Progenitor cell of endocrine pancreas (in vitro differentiated cells): ENCODE measurements at regions not wholly inside any gene's neighbourhood (a gene's known extent, or its start where the extent isn't known, plus 50 kb on each side); places are given as distances from the start of the nearest gene placed in this dataset.

Experiments used
- DNase-seq: peaks from one replicate; pipeline ENCODE4 v3.0.0; 2021; ENCODE audit warnings: low spot score; ENCODE audit not compliant: unreplicated experiment
- H3K27ac Mint-ChIP-seq: 2 replicates; pipeline ENCODE4 v1.8.0; 2021; ENCODE audit warnings: mild to moderate bottlenecking, moderate library complexity, mixed read lengths
- H3K27me3 Mint-ChIP-seq: 2 replicates; pipeline ENCODE4 v1.8.0; 2021; ENCODE audit warnings: mixed read lengths
- H3K36me3 Mint-ChIP-seq: 2 replicates; pipeline ENCODE4 v1.8.0; 2022; ENCODE audit warnings: mixed read lengths; ENCODE audit not compliant: insufficient read depth
- H3K4me1 Mint-ChIP-seq: 2 replicates; pipeline ENCODE4 v1.8.0; 2021; ENCODE audit warnings: low read depth, mixed read lengths
- H3K4me3 Mint-ChIP-seq: 2 replicates; pipeline ENCODE4 v1.8.0; 2021; ENCODE audit warnings: low read depth, mild to moderate bottlenecking, moderate library complexity, mixed read lengths
- H3K9me3 Mint-ChIP-seq: 2 replicates; pipeline ENCODE4 v1.8.0; 2021; ENCODE audit warnings: low read depth, mixed read lengths
- CTCF ChIP-seq: fragments of 200-600 bp; sonication (generic); IDR thresholded peaks from one replicate; pipeline ENCODE4 v1.5.0; 2021; ENCODE audit warnings: antibody characterized with exemption, mild to moderate bottlenecking; ENCODE audit not compliant: unreplicated experiment

- Mint-ChIP-seq H3K4me1 (peaks cover 3% of the 10 kb centered on the region), H3K4me3 (no peak overlapping the region), H3K27me3 (no peaks in the 10 kb centered on the region), H3K27ac (no peak overlapping the region), H3K36me3 (no peaks in the 10 kb centered on the region), H3K9me3 (peaks cover 6% of the 10 kb centered on the region)
- DNase-seq, result no peak
- no peak for TF ChIP-seq CTCF
Observed at GRCh38 chr13:90447734-90448101, 899.8 kb upstream of the MIR17HG start.

GRCh38 chr13:90448466-90449037 is 898.9 kb upstream of the MIR17HG start:
- Mint-ChIP-seq H3K27me3 (no peaks in the 10 kb centered on the region), H3K9me3 (peaks cover 6% of the 10 kb centered on the region), H3K4me3 (no peak overlapping the region), H3K4me1 (peaks cover 3% of the 10 kb centered on the region), H3K27ac (no peak overlapping the region), H3K36me3 (no peaks in the 10 kb centered on the region)
- TF ChIP-seq CTCF, result no peak
- no peak for DNase-seq

- Mint-ChIP-seq H3K27ac (no peak overlapping the region), H3K4me3 (no peak overlapping the region), H3K36me3 (no peaks in the 10 kb centered on the region), H3K9me3 (peaks cover under 1% of the 10 kb centered on the region), H3K27me3 (no peaks in the 10 kb centered on the region), H3K4me1 (no peaks in the 10 kb centered on the region)
- DNase-seq, result no peak
- no peak for TF ChIP-seq CTCF
Observed at GRCh38 chr13:90453342-90453741, 894.1 kb upstream of the MIR17HG start.

- no peak for TF ChIP-seq CTCF
- DNase-seq, result no peak
- Mint-ChIP-seq H3K4me1 (no peaks in the 10 kb centered on the region), H3K27me3 (no peaks in the 10 kb centered on the region), H3K9me3 (no peaks in the 10 kb centered on the region), H3K4me3 (no peak overlapping the region), H3K36me3 (no peaks in the 10 kb centered on the region), H3K27ac (no peak overlapping the region)
Observed at GRCh38 chr13:90454002-90454636, 893.4 kb upstream of the MIR17HG start.

- H3K4me3 Mint-ChIP-seq, result no peak overlapping the region
- TF ChIP-seq CTCF, result no peak
Observed at GRCh38 chr13:90455067-90455466, 892.4 kb upstream of the MIR17HG start.

More at GRCh38 chr13:90455067-90455466, 892.4 kb upstream of the MIR17HG start:
- Mint-ChIP-seq H3K4me1 (no peaks in the 10 kb centered on the region), H3K27me3 (no peaks in the 10 kb centered on the region), H3K9me3 (no peaks in the 10 kb centered on the region), H3K36me3 (no peaks in the 10 kb centered on the region), H3K27ac (no peak overlapping the region)
- DNase-seq, result no peak
